ENCODE measurements at regions not wholly inside any gene's neighbourhood (a gene's known extent, or its start where the extent isn't known, plus 50 kb on each side); places are given as distances from the start of the nearest gene placed in this dataset.
A peak's percentile ranks its signal among the peaks of the same experiment; 100 is the strongest.

DNA sequence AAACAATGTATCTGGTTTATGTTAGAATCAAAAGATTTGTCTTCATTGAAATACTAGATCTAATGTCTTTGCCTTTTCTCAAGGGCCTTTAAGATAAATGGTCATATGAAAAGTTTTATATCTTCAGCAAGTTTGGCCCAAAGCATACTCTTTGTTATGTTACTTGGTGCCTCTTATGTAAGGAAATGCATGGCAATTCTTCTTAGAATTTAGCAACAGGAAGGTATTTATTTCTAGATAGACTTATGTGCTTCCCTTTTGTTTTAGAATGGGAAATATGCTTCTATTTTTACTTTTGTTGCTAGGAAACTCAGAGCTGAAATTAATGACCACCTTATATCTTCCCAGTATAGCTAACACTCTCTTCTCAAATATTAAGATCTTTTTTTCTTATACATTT, 117.4 kb upstream of the DLX2 start:
- H3K27me3 Mint-ChIP-seq, result no peaks in the 10 kb centered on the region
- no peaks in the 10 kb centered on the region for H3K9me3 Mint-ChIP-seq
- no peaks in the 10 kb centered on the region for H3K36me3 Mint-ChIP-seq (ENCODE audit: low read depth)
- H3K4me3 Mint-ChIP-seq, result no peak overlapping the region
- ATAC-seq (no peak), DNase-seq (no peak)
- intact Hi-C loops (cut with micrococcal nuclease), result no loop called here
- ChIA-PET CTCF (interaction anchor here (1.2 to 3.3 kb wide), 5 partner anchors 11 to 241 kb away, joined by 3 to 15 read pairs (median 4); no protein-coding TSS in a partner anchor), POLR2A (interaction anchor here (0.6 kb wide), 1 partner anchor 100 kb away, joined by 3 read pairs; no protein-coding TSS in a partner anchor)
- no peak overlapping the region for H3K27ac Mint-ChIP-seq
- TF ChIP-seq, protein P1, sequence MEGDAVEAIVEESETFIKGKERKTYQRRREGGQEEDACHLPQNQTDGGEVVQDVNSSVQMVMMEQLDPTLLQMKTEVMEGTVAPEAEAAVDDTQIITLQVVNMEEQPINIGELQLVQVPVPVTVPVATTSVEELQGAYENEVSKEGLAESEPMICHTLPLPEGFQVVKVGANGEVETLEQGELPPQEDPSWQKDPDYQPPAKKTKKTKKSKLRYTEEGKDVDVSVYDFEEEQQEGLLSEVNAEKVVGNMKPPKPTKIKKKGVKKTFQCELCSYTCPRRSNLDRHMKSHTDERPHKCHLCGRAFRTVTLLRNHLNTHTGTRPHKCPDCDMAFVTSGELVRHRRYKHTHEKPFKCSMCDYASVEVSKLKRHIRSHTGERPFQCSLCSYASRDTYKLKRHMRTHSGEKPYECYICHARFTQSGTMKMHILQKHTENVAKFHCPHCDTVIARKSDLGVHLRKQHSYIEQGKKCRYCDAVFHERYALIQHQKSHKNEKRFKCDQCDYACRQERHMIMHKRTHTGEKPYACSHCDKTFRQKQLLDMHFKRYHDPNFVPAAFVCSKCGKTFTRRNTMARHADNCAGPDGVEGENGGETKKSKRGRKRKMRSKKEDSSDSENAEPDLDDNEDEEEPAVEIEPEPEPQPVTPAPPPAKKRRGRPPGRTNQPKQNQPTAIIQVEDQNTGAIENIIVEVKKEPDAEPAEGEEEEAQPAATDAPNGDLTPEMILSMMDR (IDR thresholded peaks at IDR 0.05), result no peak
- H3K4me1 Mint-ChIP-seq (ENCODE audit: low read depth), result peaks cover 21% of the 10 kb centered on the region

DNA sequence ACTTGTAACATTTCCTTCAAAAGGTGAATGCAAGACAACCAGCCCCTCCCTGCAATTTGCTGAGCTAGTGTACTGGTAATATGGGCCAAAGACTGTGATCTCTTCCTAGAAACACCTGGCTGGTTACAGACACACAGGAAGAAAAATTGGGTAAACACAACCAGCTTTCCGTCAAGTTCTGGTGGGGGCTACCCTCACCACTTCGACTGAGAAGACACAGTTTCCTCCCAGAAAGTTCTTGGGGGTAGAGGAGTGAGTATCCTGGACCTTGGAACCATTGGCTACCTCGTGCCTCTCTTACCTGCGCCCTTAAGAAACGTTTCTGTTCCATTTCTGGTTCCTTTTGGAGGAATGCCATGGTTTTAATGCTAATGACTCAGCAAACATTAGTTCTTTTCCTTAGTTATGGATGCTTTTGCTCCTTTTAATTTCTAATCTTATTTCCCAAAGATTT, 120.9 kb upstream of the DLX2 start:
- DNase-seq (no peak), ATAC-seq (peak; percentile 45)
- ChIA-PET POLR2A (no interaction called here), CTCF (interaction anchor here (1.6 kb wide), 1 partner anchor 238 kb away, joined by 8 read pairs; no protein-coding TSS in a partner anchor)
- TF ChIP-seq, protein P1 (IDR thresholded peaks at IDR 0.05), result no peak
- intact Hi-C loops (cut with micrococcal nuclease), result no loop called here
- H3K27ac Mint-ChIP-seq, result no peak overlapping the region
- no peak overlapping the region for H3K4me3 Mint-ChIP-seq
- H3K36me3 Mint-ChIP-seq (ENCODE audit: low read depth), result no peaks in the 10 kb centered on the region
- H3K9me3 Mint-ChIP-seq, result no peaks in the 10 kb centered on the region
- peaks cover 22% of the 10 kb centered on the region for H3K4me1 Mint-ChIP-seq (ENCODE audit: low read depth)
- no peaks in the 10 kb centered on the region for H3K27me3 Mint-ChIP-seq

DNA sequence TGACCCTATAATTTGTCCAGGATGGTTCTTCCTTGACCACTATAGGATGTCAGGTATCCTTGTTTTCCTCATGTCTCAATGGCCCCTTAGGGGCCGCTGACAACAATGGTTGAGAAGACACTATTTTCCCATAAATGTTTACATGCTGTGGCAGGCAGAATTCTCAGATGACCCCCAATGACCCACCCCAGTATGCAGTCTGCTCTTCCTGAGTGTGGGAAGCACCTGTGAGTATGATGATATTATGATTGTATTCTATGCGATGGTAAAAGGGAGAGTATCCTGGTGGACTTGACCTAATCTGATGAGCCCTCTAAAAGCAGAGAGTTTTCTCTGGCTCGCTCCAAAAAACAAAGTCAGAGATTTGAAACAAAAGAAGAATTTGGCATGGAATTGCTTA, 123.1 kb upstream of the DLX2 start:
- Mint-ChIP-seq H3K36me3 (ENCODE audit: low read depth) (no peaks in the 10 kb centered on the region), H3K27ac (no peak overlapping the region), H3K4me1 (ENCODE audit: low read depth) (peaks cover 19% of the 10 kb centered on the region), H3K4me3 (no peak overlapping the region), H3K27me3 (no peaks in the 10 kb centered on the region), H3K9me3 (no peaks in the 10 kb centered on the region)
- CTCF ChIA-PET, result interaction anchor here (0.7 to 2.7 kb wide), 6 partner anchors 25 to 259 kb away, joined by 3 to 13 read pairs (median 3); no protein-coding TSS in a partner anchor
- TF ChIP-seq, protein P1 (IDR thresholded peaks at IDR 0.05), result no peak
- DNase-seq (no peak), ATAC-seq (no peak)
- POLR2A ChIA-PET, result no interaction called here
- intact Hi-C loops (cut with micrococcal nuclease), result no loop called here

DNA sequence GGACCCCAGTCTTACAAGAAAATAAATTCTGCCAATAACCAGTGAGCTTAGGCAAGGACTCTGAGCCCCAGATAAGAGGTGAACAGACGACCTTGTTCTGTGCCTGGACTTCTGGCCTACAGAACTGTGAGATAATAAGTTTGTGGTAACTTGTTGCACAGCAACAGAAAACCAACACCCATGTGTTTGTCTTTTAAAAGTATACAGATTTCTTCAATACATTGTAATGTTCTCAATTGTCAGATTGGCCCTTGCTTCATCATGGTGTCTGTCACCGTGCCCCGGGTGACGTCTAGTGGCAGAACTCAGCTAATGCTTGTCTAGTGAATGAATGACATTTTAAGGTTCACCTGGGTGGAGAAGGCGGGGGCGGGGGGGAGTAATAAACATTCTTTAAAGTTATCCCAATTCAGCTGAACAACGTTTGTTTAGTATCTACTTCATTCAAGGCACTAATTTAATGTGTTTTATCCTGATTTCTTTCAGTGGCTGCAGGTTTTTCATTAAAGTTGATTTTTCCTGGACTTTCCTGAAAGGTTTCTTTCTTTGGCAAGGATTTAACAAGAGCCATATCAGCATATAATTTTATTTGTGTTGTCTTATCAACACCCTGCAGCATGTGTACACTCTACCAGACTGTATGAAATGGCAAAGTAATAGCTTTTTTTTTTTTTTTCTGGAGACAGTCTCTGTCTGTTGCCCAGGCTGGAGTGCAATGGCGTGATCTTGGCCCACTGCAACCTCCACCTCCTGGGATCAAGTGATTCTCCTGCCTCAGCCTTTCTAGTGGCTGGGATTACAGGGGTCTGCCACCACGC, 123.8 kb upstream of the DLX2 start:
- ATAC-seq, result peak; percentile 64
- no peaks in the 10 kb centered on the region for H3K9me3 Mint-ChIP-seq
- intact Hi-C loops (cut with micrococcal nuclease), result no loop called here
- POLR2A ChIA-PET, result no interaction called here
- CTCF ChIA-PET, result interaction anchor here (0.7 to 2.7 kb wide), 8 partner anchors 9 to 258 kb away, joined by 3 to 13 read pairs (median 3); no protein-coding TSS in a partner anchor
- no peaks in the 10 kb centered on the region for H3K27me3 Mint-ChIP-seq
- peak; percentile 47 for DNase-seq
- H3K27ac Mint-ChIP-seq, result no peak overlapping the region
- TF ChIP-seq, protein P1 (IDR thresholded peaks at IDR 0.05), result peak; percentile 16
- H3K4me1 Mint-ChIP-seq (ENCODE audit: low read depth), result peaks cover 19% of the 10 kb centered on the region
- H3K36me3 Mint-ChIP-seq (ENCODE audit: low read depth), result no peaks in the 10 kb centered on the region
- no peak overlapping the region for H3K4me3 Mint-ChIP-seq

DNA sequence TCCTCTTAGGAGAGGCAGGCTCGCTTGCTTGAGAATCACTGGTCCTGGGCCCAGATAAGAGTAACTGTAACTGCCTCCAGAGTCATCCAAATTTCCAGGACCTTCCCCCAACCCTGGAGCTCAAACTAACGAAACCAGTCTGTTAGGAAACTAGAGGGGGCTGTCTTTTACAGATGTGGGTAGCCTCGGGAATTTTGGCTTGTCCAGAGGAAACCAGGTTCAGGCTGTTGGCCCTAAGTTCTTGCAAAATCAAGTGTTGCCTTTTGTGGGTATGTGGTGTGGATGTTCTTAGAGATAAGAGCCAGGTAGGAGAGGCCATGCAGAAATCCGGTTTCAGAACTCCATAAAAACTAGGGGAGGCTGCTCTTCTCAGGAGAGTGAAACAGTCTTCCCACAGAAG, 125.0 kb upstream of the DLX2 start:
- no peaks in the 10 kb centered on the region for H3K36me3 Mint-ChIP-seq (ENCODE audit: low read depth)
- TF ChIP-seq, protein P1 (IDR thresholded peaks at IDR 0.05), result no peak
- H3K27ac Mint-ChIP-seq, result no peak overlapping the region
- DNase-seq, result no peak
- intact Hi-C loops (cut with micrococcal nuclease), result no loop called here
- no peaks in the 10 kb centered on the region for H3K9me3 Mint-ChIP-seq
- POLR2A ChIA-PET, result interaction anchor here (0.8 to 1.5 kb wide), 2 partner anchors 8 to 183 kb away, joined by 3 read pairs; no protein-coding TSS in a partner anchor
- CTCF ChIA-PET, result interaction anchor here (2.7 kb wide), 1 partner anchor 235 kb away, joined by 13 read pairs; no protein-coding TSS in a partner anchor
- no peak for ATAC-seq
- peaks cover 17% of the 10 kb centered on the region for H3K4me1 Mint-ChIP-seq (ENCODE audit: low read depth)
- no peaks in the 10 kb centered on the region for H3K27me3 Mint-ChIP-seq
- H3K4me3 Mint-ChIP-seq, result no peak overlapping the region
